ENCODE measurements at regions not wholly inside any gene's neighbourhood (a gene's known extent, or its start where the extent isn't known, plus 50 kb on each side); places are given as distances from the start of the nearest gene placed in this dataset.

GRCh38 chrX:102866981-102867656 is 70.0 kb upstream of the RAB40AL start:
- TF ChIP-seq CTCF (conservative IDR thresholded peaks at IDR 0.05; ENCODE audit: low read depth, low read length) (no peak), EZH2 (IDR thresholded peaks at IDR 0.05; ENCODE audit: low read length, unreplicated experiment) (no peak)
